ENCODE measurements at regions not wholly inside any gene's neighbourhood (a gene's known extent, or its start where the extent isn't known, plus 50 kb on each side); places are given as distances from the start of the nearest gene placed in this dataset.

- intact Hi-C loops (cut with DNase I) = no loop called here
- no peak for DNase-seq
Observed at GRCh38 chr20:57849521-57850215, 139.9 kb upstream of the PMEPA1 start.

- DNase-seq = no peak
Observed at GRCh38 chr20:57849121-57849520, 139.3 kb upstream of the PMEPA1 start.

DNA sequence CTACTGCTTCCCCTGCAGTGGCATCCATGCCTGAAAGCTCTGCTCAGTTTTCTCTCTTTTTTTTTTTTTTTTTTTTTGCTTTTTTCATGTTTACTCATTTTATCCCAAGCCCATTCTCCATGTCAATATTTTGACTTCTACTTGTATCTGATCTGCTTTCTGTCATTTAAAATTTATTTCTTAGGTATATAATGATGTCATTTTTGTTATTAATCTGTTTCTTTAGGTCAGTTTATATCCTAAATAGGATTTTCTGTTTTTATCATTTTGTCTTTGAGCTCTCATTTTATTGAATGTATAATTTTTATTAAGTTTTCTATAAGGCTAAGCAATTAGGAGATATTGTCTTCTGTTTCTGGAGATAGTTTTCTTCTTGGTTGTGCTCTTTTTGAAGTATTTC lies 138.5 kb upstream of the PMEPA1 start:
- DNase-seq = no peak
- intact Hi-C loops (cut with DNase I) = no loop called here

More at GRCh38 chr20:57849121-57849520, 139.3 kb upstream of the PMEPA1 start:
- intact Hi-C loops (cut with DNase I) = no loop called here

- no peak for DNase-seq
- intact Hi-C loops (cut with DNase I) = no loop called here
Observed at GRCh38 chr20:57847104-57847503, 137.3 kb upstream of the PMEPA1 start.

GRCh38 chr20:57844626-57845596 lies 135.1 kb upstream of the PMEPA1 start:
- intact Hi-C loops (cut with DNase I) = no loop called here
- DNase-seq = peak in 1 of 10 donors; percentile 69

GRCh38 chr20:57843941-57844625 lies 134.3 kb upstream of the PMEPA1 start:
- intact Hi-C loops (cut with DNase I) = no loop called here
- peak in 1 of 10 donors; percentile 49 for DNase-seq

- DNase-seq = no peak
- intact Hi-C loops (cut with DNase I) = no loop called here
Observed at GRCh38 chr20:57842720-57843119, 132.9 kb upstream of the PMEPA1 start.

GRCh38 chr20:57841297-57841866 lies 131.6 kb upstream of the PMEPA1 start:
- intact Hi-C loops (cut with DNase I) = no loop called here

DNA sequence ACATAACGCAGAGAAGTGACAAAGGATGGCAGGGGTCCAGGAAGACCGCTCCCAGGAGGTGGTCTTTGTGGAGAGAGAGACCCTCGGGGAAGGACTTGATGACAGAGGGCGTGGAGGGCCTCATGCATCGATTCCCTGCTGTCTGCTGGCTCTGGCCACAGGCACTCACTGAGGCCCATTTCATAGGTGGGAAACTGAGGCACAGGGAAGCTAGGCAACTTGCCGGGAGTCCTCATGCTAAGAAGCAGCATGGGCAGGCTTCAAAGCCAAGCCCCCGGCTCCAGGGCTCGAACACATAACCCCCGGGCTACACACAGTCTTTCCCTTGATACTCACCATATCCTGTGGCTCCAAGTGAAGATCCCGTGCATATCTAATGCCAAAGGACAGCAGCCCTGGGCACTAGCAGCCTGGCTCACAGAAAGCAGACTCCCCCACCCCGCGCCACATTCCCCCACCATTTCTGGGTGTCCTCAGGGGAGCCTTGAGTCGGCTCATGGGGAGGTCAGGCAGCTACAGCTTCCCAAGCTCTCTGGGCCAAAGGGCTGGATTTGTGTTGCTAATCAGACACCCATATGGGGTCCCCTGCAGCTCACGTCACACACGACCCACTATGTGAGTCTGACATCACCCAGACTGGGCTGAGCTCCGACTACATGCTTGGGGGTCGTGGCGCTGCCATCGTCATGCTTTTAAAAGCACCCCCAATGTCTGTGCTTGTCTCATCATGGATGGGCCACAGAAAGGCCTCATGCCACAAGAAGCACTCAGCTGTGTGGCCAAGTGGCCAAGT lies 130.9 kb upstream of the PMEPA1 start:
- intact Hi-C loops (cut with DNase I) = no loop called here
- DNase-seq = peak in 1 of 10 donors; percentile 50

More at GRCh38 chr20:57841297-57841866, 131.6 kb upstream of the PMEPA1 start:
- DNase-seq = peak in 1 of 10 donors; percentile 68

GRCh38 chr20:57840066-57840465 lies 130.3 kb upstream of the PMEPA1 start:
- intact Hi-C loops (cut with DNase I) = no loop called here
- peak in 3 of 10 donors; percentile 31 to 88 (median 43) for DNase-seq

- peak in 1 of 10 donors; percentile 82 for DNase-seq
- intact Hi-C loops (cut with DNase I) = no loop called here
Observed at GRCh38 chr20:57838670-57839151, 128.9 kb upstream of the PMEPA1 start.

DNA sequence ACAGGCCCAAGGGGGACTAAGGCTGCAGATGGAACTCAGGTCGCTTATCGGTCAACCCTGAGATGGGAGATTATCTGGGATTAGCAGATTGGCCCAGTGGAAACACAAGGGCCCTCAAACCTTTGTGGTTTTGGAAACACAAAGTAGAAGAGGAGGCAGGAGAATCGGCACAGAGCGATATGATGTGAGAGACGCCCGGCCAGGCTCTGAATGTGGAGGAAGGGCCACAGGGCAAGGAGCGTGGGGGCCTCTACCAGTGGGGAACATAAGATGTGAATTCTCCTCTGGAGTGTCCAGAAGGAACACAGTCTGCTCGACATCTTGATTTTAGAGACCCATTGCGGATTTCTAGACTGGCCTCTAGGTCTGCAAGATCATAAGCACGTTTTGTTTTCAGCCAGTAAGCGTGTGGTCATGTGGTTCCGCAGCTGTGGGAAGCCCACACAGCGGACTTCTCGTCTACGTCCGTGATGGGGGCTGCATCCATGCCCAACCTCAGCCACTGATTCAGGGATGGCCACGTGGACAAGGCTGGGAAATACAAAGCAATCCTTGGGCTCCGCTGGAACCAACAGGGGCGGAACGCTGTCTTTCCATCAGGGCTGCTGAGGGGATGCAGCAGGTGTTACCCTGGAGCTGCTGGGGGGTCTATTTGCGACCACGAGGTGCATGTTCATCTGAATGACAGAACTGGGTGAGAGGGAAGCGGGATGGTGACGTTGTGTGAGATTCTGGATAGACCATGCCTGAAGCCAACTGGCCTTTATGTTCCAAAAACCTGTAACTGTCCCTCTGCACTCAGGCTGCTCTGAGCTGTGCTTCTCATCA lies 127.6 kb upstream of the PMEPA1 start:
- peak in 1 of 10 donors; percentile 78 for DNase-seq
- intact Hi-C loops (cut with DNase I) = no loop called here

DNA sequence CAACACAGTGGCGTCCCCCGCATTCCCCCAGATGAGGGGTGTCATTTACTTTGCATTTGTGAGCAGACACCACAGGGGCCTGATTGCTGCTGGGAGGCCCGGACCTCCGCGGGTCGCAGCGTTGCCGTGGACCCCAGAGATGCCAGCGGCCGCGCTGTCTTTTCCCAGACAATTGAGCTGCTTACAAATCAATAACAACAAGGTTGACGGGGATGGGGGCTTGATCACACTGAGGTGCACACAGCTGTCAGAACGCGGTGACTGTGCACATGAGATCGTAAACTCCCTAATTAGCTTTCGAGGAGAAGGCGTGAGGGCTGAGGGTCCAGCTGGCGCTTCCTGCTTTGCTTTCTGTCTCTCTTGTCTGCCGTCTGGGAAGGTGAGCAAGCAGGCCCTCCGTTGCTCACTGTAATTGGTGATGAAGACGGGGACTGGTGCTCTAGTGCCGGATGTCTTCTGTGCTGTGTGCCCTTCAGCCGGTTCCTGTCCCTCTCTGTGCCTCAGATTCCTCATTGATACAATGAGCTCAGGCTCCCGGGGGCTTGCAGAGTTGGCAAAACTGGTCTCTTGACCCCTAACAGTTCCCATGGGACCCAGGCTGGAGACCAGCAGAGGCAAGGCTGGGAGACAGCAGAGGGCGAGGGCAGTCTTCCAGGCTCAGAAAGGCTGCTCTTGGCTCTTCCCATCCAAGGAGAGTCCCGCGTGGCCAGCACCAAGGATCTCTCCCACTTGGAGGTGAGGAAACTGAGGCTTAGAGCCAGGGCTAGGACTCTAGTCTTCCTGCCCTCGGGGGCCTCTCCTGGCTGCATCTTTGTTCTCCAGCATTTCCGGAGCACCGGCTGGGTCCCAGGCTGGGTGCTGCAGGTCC lies 126.0 kb upstream of the PMEPA1 start:
- intact Hi-C loops (cut with DNase I) = no loop called here
- peak in 1 of 10 donors; percentile 64 for DNase-seq

DNA sequence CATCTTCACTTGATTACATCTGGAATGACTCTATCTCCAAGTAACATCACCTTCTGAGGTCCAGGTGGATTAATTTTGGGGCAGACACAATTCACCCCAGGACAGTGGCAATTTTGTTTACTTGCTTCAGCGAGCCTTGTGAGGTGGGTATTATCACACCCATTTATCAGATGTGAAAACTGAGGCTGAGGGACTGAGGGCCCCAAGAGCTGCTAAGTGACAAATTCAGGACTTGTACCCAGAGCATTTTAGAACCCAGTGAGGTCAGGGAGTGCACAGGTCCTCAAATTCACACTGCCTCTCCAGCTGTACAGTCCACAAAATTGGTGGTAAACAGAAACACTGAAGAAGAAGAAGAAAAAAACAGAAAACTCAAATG lies 125.2 kb upstream of the PMEPA1 start:
- DNase-seq = no peak
- intact Hi-C loops (cut with DNase I) = no loop called here

- intact Hi-C loops (cut with DNase I) = no loop called here
- DNase-seq = peak in 1 of 10 donors; percentile 15
Observed at GRCh38 chr20:57834306-57835073, 124.7 kb upstream of the PMEPA1 start.

DNA sequence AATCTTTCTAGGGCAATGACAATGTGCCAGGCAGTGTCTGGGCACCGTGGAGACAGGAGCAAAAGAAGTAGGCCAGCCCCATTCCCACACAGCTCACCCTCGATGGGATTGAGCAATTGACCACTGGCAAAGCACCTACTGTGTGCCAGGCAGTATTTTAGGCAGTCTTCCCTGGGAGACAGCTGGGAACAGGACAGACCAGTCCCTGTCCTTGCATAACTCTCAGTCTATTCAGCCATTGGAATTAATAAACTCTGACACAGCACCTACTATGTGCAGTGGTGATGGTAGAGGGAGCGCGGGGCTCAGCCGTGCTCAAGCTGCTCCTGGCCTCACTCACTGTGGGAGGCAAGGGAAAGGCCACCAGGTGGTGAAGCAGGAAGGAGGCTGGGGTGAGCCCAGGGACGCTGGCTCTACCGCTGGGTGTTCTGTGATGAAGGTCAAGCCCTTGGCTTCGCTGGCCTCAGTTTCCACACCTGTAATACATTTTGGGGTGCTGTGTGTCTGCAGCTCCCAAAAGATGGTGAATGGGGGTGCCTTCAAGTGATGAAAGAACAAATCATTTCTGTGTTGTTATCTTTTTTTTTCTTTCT lies 122.3 kb upstream of the PMEPA1 start:
- intact Hi-C loops (cut with DNase I) = no loop called here
- DNase-seq = peak in 1 of 10 donors; percentile 69
